Vagina (tissue), 2 donors: ENCODE measurements at regions not wholly inside any gene's neighbourhood (a gene's known extent, or its start where the extent isn't known, plus 50 kb on each side); places are given as distances from the start of the nearest gene placed in this dataset.

ENCODE experiments used
- DNase-seq, 2 donors: peaks; one replicate each; pipeline ENCODE4 v3.0.0-alpha.2; 2017; ENCODE audit errors: extremely low spot score in 2 of 2
- H3K27ac ChIP-seq: fragments of 200-600 bp; sonication (generic); one replicate; pipeline ENCODE4 v1.5.1; 2019
- H3K27me3 ChIP-seq: fragments of 200-600 bp; sonication (generic); one replicate; pipeline ENCODE4 v1.5.1; 2019
- H3K36me3 ChIP-seq, 2 donors: fragments of 200-600 bp; sonication (generic); one replicate each; pipeline ENCODE4 v1.5.1; 2017 to 2019
- H3K4me1 ChIP-seq: fragments of 200-600 bp; sonication (generic); one replicate; pipeline ENCODE4 v1.5.1; 2019
- H3K4me3 ChIP-seq, 2 donors: fragments of 200-600 bp; sonication (generic); 1 replicate in 1 of 2; 2 replicates in 1 of 2; pipeline ENCODE4 v1.5.1; 2016 to 2019
- H3K9me3 ChIP-seq: fragments of 200-600 bp; sonication (generic); one replicate; pipeline ENCODE4 v1.5.1; 2019
- CTCF ChIP-seq, 3 experiments: fragments of 450-650 bp in 2 of 3; fragments of 200-600 bp in 1 of 3; sonication (generic) in 1 of 3; IDR thresholded peaks; one replicate each; pipeline ENCODE4 v1.5.1; 2017 to 2019; ENCODE audit warnings: antibody characterized with exemption in 3 of 3, mild to moderate bottlenecking in 2 of 3, moderate library complexity in 2 of 3
- POLR2A ChIP-seq, 2 donors: fragments of 450-650 bp; IDR thresholded peaks; one replicate each; pipeline ENCODE4 v1.6.1; 2017; ENCODE audit warnings: antibody characterized with exemption in 2 of 2, mild to moderate bottlenecking in 2 of 2, moderate library complexity in 2 of 2
- POLR2AphosphoS5 ChIP-seq, 2 donors: sonication (generic); formaldehyde crosslinking; IDR thresholded peaks; one replicate each; pipeline ENCODE4 v1.9.0; 2017; ENCODE audit warnings: antibody characterized with exemption in 2 of 2, mild to moderate bottlenecking in 2 of 2, low read depth in 1 of 2; ENCODE audit not compliant: insufficient read depth in 1 of 2
- intact Hi-C: fragments of 100-400 bp; cut with DNase I; formaldehyde crosslinking; loops from one replicate; pipeline ENCODE4 v1.15.1; 2023

- H3K4me3 ChIP-seq: no peak overlapping the region
- H3K27ac ChIP-seq: no peak overlapping the region
- H3K4me1 ChIP-seq: no peaks in the 10 kb centered on the region
- H3K36me3 ChIP-seq: no peaks in the 10 kb centered on the region
- no peaks in the 10 kb centered on the region for H3K27me3 ChIP-seq
- DNase-seq: no peak
- intact Hi-C loops: no loop called here
- TF ChIP-seq CTCF (IDR thresholded peaks at IDR 0.05) (no peak), POLR2A (IDR thresholded peaks at IDR 0.05) (no peak), POLR2AphosphoS5 (IDR thresholded peaks at IDR 0.05; ENCODE audit: insufficient read depth in 1 of 2, low read depth in 1 of 2) (no peak)
- H3K9me3 ChIP-seq: no peaks in the 10 kb centered on the region
Observed at GRCh38 chr2:193549661-193550060, 1354.9 kb upstream of the TMEFF2 start.

GRCh38 chr2:193542762-193543161 lies 1348.0 kb upstream of the TMEFF2 start:
- no peak for DNase-seq
- H3K4me1 ChIP-seq: no peaks in the 10 kb centered on the region
- H3K4me3 ChIP-seq: no peak overlapping the region
- no peaks in the 10 kb centered on the region for H3K27me3 ChIP-seq
- no peak for TF ChIP-seq POLR2AphosphoS5 (IDR thresholded peaks at IDR 0.05; ENCODE audit: insufficient read depth in 1 of 2, low read depth in 1 of 2)
- TF ChIP-seq POLR2A (IDR thresholded peaks at IDR 0.05): no peak
- TF ChIP-seq CTCF (IDR thresholded peaks at IDR 0.05): no peak
- no peak overlapping the region for H3K27ac ChIP-seq
- intact Hi-C loops: no loop called here
- no peaks in the 10 kb centered on the region for H3K9me3 ChIP-seq
- H3K36me3 ChIP-seq: no peaks in the 10 kb centered on the region

GRCh38 chr2:193539188-193539587 lies 1344.5 kb upstream of the TMEFF2 start:
- no peaks in the 10 kb centered on the region for H3K9me3 ChIP-seq
- H3K4me1 ChIP-seq: no peaks in the 10 kb centered on the region
- intact Hi-C loops: no loop called here
- TF ChIP-seq POLR2AphosphoS5 (IDR thresholded peaks at IDR 0.05; ENCODE audit: insufficient read depth in 1 of 2, low read depth in 1 of 2): no peak
- no peak for TF ChIP-seq POLR2A (IDR thresholded peaks at IDR 0.05)
- no peak for TF ChIP-seq CTCF (IDR thresholded peaks at IDR 0.05)
- DNase-seq: no peak
- H3K27ac ChIP-seq: no peak overlapping the region
- H3K36me3 ChIP-seq: no peaks in the 10 kb centered on the region
- no peaks in the 10 kb centered on the region for H3K27me3 ChIP-seq
- no peak overlapping the region for H3K4me3 ChIP-seq

- no peaks in the 10 kb centered on the region for H3K36me3 ChIP-seq
- no peaks in the 10 kb centered on the region for H3K4me1 ChIP-seq
- no peak for TF ChIP-seq CTCF (IDR thresholded peaks at IDR 0.05)
- no peak for TF ChIP-seq POLR2A (IDR thresholded peaks at IDR 0.05)
- TF ChIP-seq POLR2AphosphoS5 (IDR thresholded peaks at IDR 0.05; ENCODE audit: insufficient read depth in 1 of 2, low read depth in 1 of 2): no peak
- DNase-seq: no peak
- no peak overlapping the region for H3K27ac ChIP-seq
- H3K9me3 ChIP-seq: no peaks in the 10 kb centered on the region
- H3K4me3 ChIP-seq: no peak overlapping the region
- H3K27me3 ChIP-seq: no peaks in the 10 kb centered on the region
- intact Hi-C loops: no loop called here
Observed at GRCh38 chr2:193538061-193538460, 1343.3 kb upstream of the TMEFF2 start.

- H3K9me3 ChIP-seq: no peaks in the 10 kb centered on the region
- H3K27me3 ChIP-seq: no peaks in the 10 kb centered on the region
- H3K4me1 ChIP-seq: no peaks in the 10 kb centered on the region
- no peak for DNase-seq
- no peak overlapping the region for H3K27ac ChIP-seq
- H3K36me3 ChIP-seq: no peaks in the 10 kb centered on the region
- intact Hi-C loops: no loop called here
- no peak overlapping the region for H3K4me3 ChIP-seq
- no peak for TF ChIP-seq CTCF (IDR thresholded peaks at IDR 0.05)
- no peak for TF ChIP-seq POLR2AphosphoS5 (IDR thresholded peaks at IDR 0.05; ENCODE audit: insufficient read depth in 1 of 2, low read depth in 1 of 2)
- no peak for TF ChIP-seq POLR2A (IDR thresholded peaks at IDR 0.05)
Observed at GRCh38 chr2:193537531-193537930, 1342.8 kb upstream of the TMEFF2 start.
